IMR-90 (cell line): ENCODE measurements at regions not wholly inside any gene's neighbourhood (a gene's known extent, or its start where the extent isn't known, plus 50 kb on each side); places are given as distances from the start of the nearest gene placed in this dataset.

Source experiments
- ATAC-seq: fragments of 200-7000 bp; cut with Tn5 transposase; 2 replicates; pipeline ENCODE4 v1.9.1; 2020; ENCODE audit warnings: low read depth, mild to moderate bottlenecking, moderate library complexity
- BruUV-seq: library from RNA; stranded (reverse); fragments of 400-500 nt; replicated peaks from 2 replicates; lab custom pipeline; 2021; lab: Mats Ljungman, UMichigan
- CTCF ChIA-PET: fragments of 300-600 bp; formaldehyde crosslinking; extraction: SDS; loops from one replicate; lab custom pipeline; 2021; ENCODE audit warnings: antibody characterized with exemption; lab: Yijun Ruan, JAX
- POLR2A ChIA-PET: fragments of 300-600 bp; sonication (Branson Sonifier 250); formaldehyde crosslinking; loops from one replicate; lab custom pipeline; 2022; ENCODE audit warnings: antibody characterized with exemption; ENCODE audit not compliant: unreplicated experiment; lab: Charles Lee
- DNase-seq: peaks from one replicate; pipeline ENCODE4 v3.0.0; 2013
- H2AFZ ChIP-seq: replicated peaks from 2 replicates; pipeline ENCODE3; 2013; ENCODE audit warnings: low read length, mild to moderate bottlenecking; ENCODE audit not compliant: poor library complexity
- H2AK5ac ChIP-seq: 2 replicates; pipeline ENCODE4 v1.6.1; 2013; ENCODE audit warnings: low read depth, low read length, inconsistent platforms
- H2AK9ac ChIP-seq: replicated peaks from 2 replicates; pipeline ENCODE3; 2013; ENCODE audit warnings: mild to moderate bottlenecking, low read depth, low read length, moderate library complexity; ENCODE audit not compliant: poor library complexity
- H2BK120ac ChIP-seq: 2 replicates; pipeline ENCODE4 v1.6.1; 2013; ENCODE audit warnings: low read depth, low read length, inconsistent platforms
- H2BK15ac ChIP-seq: 3 replicates; pipeline ENCODE4 v1.6.1; 2013; ENCODE audit warnings: low read depth, low read length, inconsistent platforms
- H2BK20ac ChIP-seq: 2 replicates; pipeline ENCODE4 v1.6.1; 2013; ENCODE audit warnings: low read depth, mild to moderate bottlenecking, inconsistent platforms, low read length, moderate library complexity
- H2BK5ac ChIP-seq: 2 replicates; pipeline ENCODE4 v1.6.1; 2013; ENCODE audit warnings: mild to moderate bottlenecking, low read depth, low read length, inconsistent platforms; ENCODE audit not compliant: poor library complexity, severe bottlenecking
- H3K14ac ChIP-seq: replicated peaks from 2 replicates; pipeline ENCODE4 v1.6.1; 2013; ENCODE audit warnings: low read depth, low read length, inconsistent platforms
- H3K18ac ChIP-seq: 2 replicates; pipeline ENCODE4 v1.6.1; 2013; ENCODE audit warnings: low read depth, low read length, control low read depth
- H3K23ac ChIP-seq: 2 replicates; pipeline ENCODE4 v1.6.1; 2013; ENCODE audit warnings: low read depth, low read length, inconsistent platforms
- H3K27ac ChIP-seq: 2 replicates; pipeline ENCODE4 v1.5.1; 2013; ENCODE audit warnings: mild to moderate bottlenecking, control low read depth, low read length; ENCODE audit not compliant: insufficient read depth
- H3K27me3 ChIP-seq: 2 replicates; pipeline ENCODE4 v1.6.1; 2013; ENCODE audit warnings: low read length; ENCODE audit not compliant: control insufficient read depth, insufficient read depth
- H3K36me3 ChIP-seq: 2 replicates; pipeline ENCODE4 v1.6.1; 2013; ENCODE audit warnings: low read length, mixed read lengths; ENCODE audit not compliant: control insufficient read depth, insufficient read depth
- H3K4ac ChIP-seq: 2 replicates; pipeline ENCODE4 v1.6.1; 2013; ENCODE audit warnings: low read depth, low read length, inconsistent platforms
- H3K4me1 ChIP-seq: 2 replicates; pipeline ENCODE4 v1.6.1; 2013; ENCODE audit warnings: low read length, mixed read lengths; ENCODE audit not compliant: control insufficient read depth, insufficient read depth
- H3K4me2 ChIP-seq: 2 replicates; pipeline ENCODE4 v1.6.1; 2013; ENCODE audit warnings: low read depth, mild to moderate bottlenecking, control low read depth, low read length, moderate library complexity
- H3K4me3 ChIP-seq: 2 replicates; pipeline ENCODE4 v1.5.1; 2013; ENCODE audit warnings: low read depth, mild to moderate bottlenecking, control low read depth, low read length, moderate library complexity; ENCODE audit not compliant: insufficient read depth
- H3K56ac ChIP-seq: 2 replicates; pipeline ENCODE4 v1.6.1; 2013; ENCODE audit warnings: low read length, inconsistent platforms; ENCODE audit not compliant: insufficient read depth; ENCODE audit errors: extremely low read depth
- H3K79me1 ChIP-seq, 2 experiments: 2 replicates each; pipeline ENCODE4 v1.6.1; 2013; ENCODE audit warnings: low read length in 2 of 2, inconsistent platforms in 1 of 2, low read depth in 1 of 2
- H3K9ac ChIP-seq: 2 replicates; pipeline ENCODE4 v1.6.1; 2013; ENCODE audit warnings: low read depth, low read length, control low read depth
- H3K9me1 ChIP-seq: 2 replicates; pipeline ENCODE4 v1.6.1; 2013; ENCODE audit warnings: low read length, inconsistent platforms; ENCODE audit not compliant: insufficient read depth
- H3K9me3 ChIP-seq: 2 replicates; pipeline ENCODE4 v1.6.1; 2013; ENCODE audit warnings: low read length; ENCODE audit not compliant: control insufficient read depth, insufficient read depth
- H4K20me1 ChIP-seq: 2 replicates; pipeline ENCODE4 v1.6.1; 2013; ENCODE audit warnings: low read length, inconsistent platforms; ENCODE audit not compliant: insufficient read depth
- H4K5ac ChIP-seq: 2 replicates; pipeline ENCODE4 v1.6.1; 2013; ENCODE audit warnings: mild to moderate bottlenecking, low read depth, low read length, control low read depth
- H4K8ac ChIP-seq, 2 experiments: 2 replicates each; pipeline ENCODE4 v1.6.1; 2013; ENCODE audit warnings: low read depth in 2 of 2, low read length in 2 of 2, control low read depth in 1 of 2, inconsistent platforms in 1 of 2
- H4K91ac ChIP-seq: 2 replicates; pipeline ENCODE4 v1.6.1; 2013; ENCODE audit warnings: low read depth, low read length, inconsistent platforms; ENCODE audit not compliant: insufficient read depth
- BHLHE40 ChIP-seq: fragments of 150-350 bp; IDR thresholded peaks from 2 replicates; pipeline ENCODE4 v1.6.1; 2016; ENCODE audit warnings: mild to moderate bottlenecking, low read depth, low read length
- FOS ChIP-seq: fragments of 150-350 bp; IDR thresholded peaks from 2 replicates; pipeline ENCODE4 v1.6.1; 2016; ENCODE audit warnings: low read depth, low read length
- MAFK ChIP-seq: IDR thresholded peaks from 2 replicates; pipeline ENCODE4 v1.6.1; 2012; ENCODE audit warnings: low read depth, low read length, improper control_type of control experiment
- MAZ ChIP-seq: IDR thresholded peaks from 2 replicates; pipeline ENCODE4 v1.6.1; 2012; ENCODE audit warnings: low read depth, mild to moderate bottlenecking, low read length, improper control_type of control experiment, moderate library complexity, borderline replicate concordance
- NFE2L2 ChIP-seq: fragments of 150-350 bp; IDR thresholded peaks from 2 replicates; pipeline ENCODE4 v1.6.1; 2016; ENCODE audit warnings: low read depth, mild to moderate bottlenecking, low read length
- POLR2A ChIP-seq: IDR thresholded peaks from 2 replicates; pipeline ENCODE4 v1.6.1; 2012; ENCODE audit warnings: mild to moderate bottlenecking, low read depth, low read length
- RAD21 ChIP-seq: IDR thresholded peaks from 2 replicates; pipeline ENCODE4 v1.6.1; 2012; ENCODE audit warnings: low read length, improper control_type of control experiment
- RCOR1 ChIP-seq: IDR thresholded peaks from 2 replicates; pipeline ENCODE4 v1.6.1; 2012; ENCODE audit warnings: mild to moderate bottlenecking, low read length, improper control_type of control experiment; ENCODE audit not compliant: insufficient replicate concordance
- RFX5 ChIP-seq: IDR thresholded peaks from 2 replicates; pipeline ENCODE4 v1.8.0; 2012; ENCODE audit warnings: low read depth, mild to moderate bottlenecking, low read length, moderate library complexity
- SMC3 ChIP-seq: fragments of 150-350 bp; IDR thresholded peaks from 2 replicates; pipeline ENCODE4 v1.6.1; 2016; ENCODE audit warnings: low read depth, mild to moderate bottlenecking, antibody characterized with exemption, low read length, moderate library complexity
- USF2 ChIP-seq: fragments of 150-350 bp; IDR thresholded peaks from 2 replicates; pipeline ENCODE4 v1.6.1; 2017; ENCODE audit warnings: mild to moderate bottlenecking, antibody characterized with exemption, low read length, low read depth
- WGBS, 2 experiments: methylation state at CpG; one replicate each; pipeline versions ENCODE4 v1.1.5 to v1.1.7; 2013; ENCODE audit warnings: missing lambda C conversion rate in 2 of 2; ENCODE audit not compliant: insufficient read length in 1 of 2; ENCODE audit errors: extremely low coverage in 2 of 2; 5-methylcytosine and 5-hydroxymethylcytosine counted together
- dilution Hi-C: fragments of 300-500 bp; cut with HindIII; formaldehyde crosslinking; loops from one replicate; pipeline ENCODE4 v1.14.3; 2018; ENCODE audit warnings: low sequenced_read_pairs; ENCODE audit not compliant: unreplicated experiment
- in situ Hi-C: fragments of 300-500 bp; cut with MboI; formaldehyde crosslinking; loops from 3 replicates; pipeline ENCODE4 v1.14.3; 2019; ENCODE audit warnings: low sequenced_read_pairs, inconsistent platforms, mixed read lengths
- intact Hi-C: fragments of 100-400 bp; cut with micrococcal nuclease; formaldehyde crosslinking; loops from 2 replicates; pipeline ENCODE4 v1.10.0; 2022

GRCh38 chr7:25861601-25862260 is 290.3 kb upstream of the NFE2L3 start:
- dilution Hi-C loops = no loop called here
- Histone ChIP-seq H2BK5ac (no peak overlapping the region), H2BK15ac (no peak overlapping the region), H3K9me1 (peaks cover 4% of the 10 kb centered on the region; the same call in 1 of the 2 replicates), H3K18ac (no peak overlapping the region), H3K4me1 (no peaks in the 10 kb centered on the region), H3K23ac (no peak overlapping the region), H3K56ac (no peak overlapping the region), H2AK5ac (no peak overlapping the region), H4K20me1 (no peaks in the 10 kb centered on the region), H3K27me3 (peaks cover 10% of the 10 kb centered on the region), H2AFZ (peak overlapping the region; percentile 7), H4K8ac (no peak overlapping the region), H3K9me3 (no peaks in the 10 kb centered on the region), H4K91ac (no peak overlapping the region), H3K4ac (no peak overlapping the region), H3K4me3 (peak overlapping the region; percentile 48), H3K79me1 (no peaks in the 10 kb centered on the region), H3K36me3 (no peaks in the 10 kb centered on the region), H3K27ac (no peak overlapping the region), H2BK120ac (no peak overlapping the region), H4K5ac (no peak overlapping the region), H2AK9ac (no peak overlapping the region), H3K14ac (no peak overlapping the region), H3K9ac (peak overlapping the region; percentile 38; the same call in 1 of the 2 replicates), H2BK20ac (no peak overlapping the region), H3K4me2 (peak overlapping the region; percentile 90)
- no peak for ATAC-seq
- ChIA-PET POLR2A (no interaction called here), CTCF (interaction anchor here (0.6 kb wide), 1 partner anchor 229 kb away, joined by 3 read pairs; no protein-coding TSS in a partner anchor)
- in situ Hi-C loops = loop anchor here (5.0 kb wide), 1 partner anchor 1241 kb away; the partner anchor contains the start of gene HOXA2
- no TSS peak for BruUV-seq
- TF ChIP-seq BHLHE40 = no peak
- TF ChIP-seq MAZ = no peak
- no peak for TF ChIP-seq RFX5
- TF ChIP-seq MAFK = no peak
- TF ChIP-seq FOS = no peak
- TF ChIP-seq RAD21 = no peak
- no peak for TF ChIP-seq NFE2L2
- no peak for TF ChIP-seq SMC3
- no peak for TF ChIP-seq USF2
- no peak for TF ChIP-seq RCOR1
- TF ChIP-seq POLR2A = no peak
- no peak for DNase-seq
- intact Hi-C loops = loop anchor here (1.0 to 10.0 kb wide), 2 partner anchors 993 to 1282 kb away; partner anchors contain the start of gene HOXA5
- no CpG with 5 or more reads among the region's 15 CpGs for WGBS, 2 experiments
